Esophagus squamous epithelium (tissue), 4 donors: ENCODE measurements at regions not wholly inside any gene's neighbourhood (a gene's known extent, or its start where the extent isn't known, plus 50 kb on each side); places are given as distances from the start of the nearest gene placed in this dataset.

Experiments used
- POLR2A ChIP-seq, 4 donors: fragments of 450-650 bp; IDR thresholded peaks; one replicate each; pipeline ENCODE4 v1.6.1; 2017; ENCODE audit warnings: antibody characterized with exemption in 4 of 4, mild to moderate bottlenecking in 4 of 4, moderate library complexity in 3 of 4
- TF ChIP-seq, protein P1 (sequence below), 6 experiments: fragments of 450-650 bp in 4 of 6; fragments of 200-600 bp in 2 of 6; sonication (generic) in 2 of 6; IDR thresholded peaks; one replicate each; pipeline ENCODE4 v1.5.1; 2016 to 2019; ENCODE audit warnings: antibody characterized with exemption in 6 of 6, mild to moderate bottlenecking in 4 of 6, moderate library complexity in 4 of 6

DNA sequence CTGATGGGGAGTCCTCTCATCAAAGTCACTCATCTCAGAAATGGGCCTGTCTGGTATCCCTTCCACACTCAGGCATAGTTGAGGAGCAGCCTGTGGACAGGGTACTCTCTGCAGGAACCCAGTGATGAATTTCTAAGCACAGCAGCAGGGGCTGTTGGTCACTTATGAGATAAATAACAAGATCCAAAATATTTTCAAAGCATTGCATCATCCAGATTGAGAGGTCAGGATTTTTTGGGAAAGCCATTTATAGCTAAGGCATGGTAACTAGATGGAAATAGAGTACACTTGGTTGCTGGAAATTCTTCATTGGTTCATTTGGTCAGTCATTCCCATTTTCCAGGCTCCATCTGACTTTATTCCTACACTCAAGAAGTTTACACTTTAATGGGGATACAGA lies 246.8 kb upstream of the RAI14 start:
- TF ChIP-seq POLR2A (IDR thresholded peaks at IDR 0.05), result no peak
- TF ChIP-seq, protein P1, sequence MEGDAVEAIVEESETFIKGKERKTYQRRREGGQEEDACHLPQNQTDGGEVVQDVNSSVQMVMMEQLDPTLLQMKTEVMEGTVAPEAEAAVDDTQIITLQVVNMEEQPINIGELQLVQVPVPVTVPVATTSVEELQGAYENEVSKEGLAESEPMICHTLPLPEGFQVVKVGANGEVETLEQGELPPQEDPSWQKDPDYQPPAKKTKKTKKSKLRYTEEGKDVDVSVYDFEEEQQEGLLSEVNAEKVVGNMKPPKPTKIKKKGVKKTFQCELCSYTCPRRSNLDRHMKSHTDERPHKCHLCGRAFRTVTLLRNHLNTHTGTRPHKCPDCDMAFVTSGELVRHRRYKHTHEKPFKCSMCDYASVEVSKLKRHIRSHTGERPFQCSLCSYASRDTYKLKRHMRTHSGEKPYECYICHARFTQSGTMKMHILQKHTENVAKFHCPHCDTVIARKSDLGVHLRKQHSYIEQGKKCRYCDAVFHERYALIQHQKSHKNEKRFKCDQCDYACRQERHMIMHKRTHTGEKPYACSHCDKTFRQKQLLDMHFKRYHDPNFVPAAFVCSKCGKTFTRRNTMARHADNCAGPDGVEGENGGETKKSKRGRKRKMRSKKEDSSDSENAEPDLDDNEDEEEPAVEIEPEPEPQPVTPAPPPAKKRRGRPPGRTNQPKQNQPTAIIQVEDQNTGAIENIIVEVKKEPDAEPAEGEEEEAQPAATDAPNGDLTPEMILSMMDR (IDR thresholded peaks at IDR 0.05), result no peak
